GM19468 (cell line): ENCODE measurements at regions not wholly inside any gene's neighbourhood (a gene's known extent, or its start where the extent isn't known, plus 50 kb on each side); places are given as distances from the start of the nearest gene placed in this dataset.

Source experiments
- ATAC-seq: cut with Tn5 transposase; IDR thresholded peaks from one replicate; pipeline ENCODE4 v1.9.1; 2021; ENCODE audit warnings: mild to moderate bottlenecking, moderate library complexity, moderate number of reproducible peaks; ENCODE audit not compliant: unreplicated experiment; ENCODE audit errors: extremely low read depth

GRCh38 chr5:171578049-171578828 lies 158.8 kb downstream of the FGF18 start:
- ATAC-seq: no peak

GRCh38 chr5:171578829-171579491 lies 159.5 kb downstream of the FGF18 start:
- ATAC-seq: no peak

- no peak for ATAC-seq
Observed at GRCh38 chr5:171579976-171580411, 160.5 kb downstream of the FGF18 start.

GRCh38 chr5:171580502-171581265 lies 161.2 kb downstream of the FGF18 start:
- ATAC-seq: no peak

GRCh38 chr5:171581781-171582180 lies 162.3 kb downstream of the FGF18 start:
- ATAC-seq: no peak

GRCh38 chr5:171582849-171583248 lies 163.4 kb downstream of the FGF18 start:
- no peak for ATAC-seq

GRCh38 chr5:171585981-171586380 lies 166.5 kb downstream of the FGF18 start:
- no peak for ATAC-seq

- ATAC-seq: no peak
Observed at GRCh38 chr5:171586436-171586835, 167.0 kb downstream of the FGF18 start.

GRCh38 chr5:171588046-171588445 lies 168.6 kb downstream of the FGF18 start:
- ATAC-seq: no peak

- ATAC-seq: no peak
Observed at GRCh38 chr5:171588790-171589189, 169.3 kb downstream of the FGF18 start.

- no peak for ATAC-seq
Observed at GRCh38 chr5:171589461-171589860, 170.0 kb downstream of the FGF18 start.

GRCh38 chr5:171592076-171592475 lies 172.6 kb downstream of the FGF18 start:
- no peak for ATAC-seq

- ATAC-seq: no peak
Observed at GRCh38 chr5:171592736-171593135, 173.3 kb downstream of the FGF18 start.

- no peak for ATAC-seq
Observed at GRCh38 chr5:171593401-171593800, 174.0 kb downstream of the FGF18 start.

GRCh38 chr5:171593976-171594375 lies 174.5 kb downstream of the FGF18 start:
- ATAC-seq: no peak

- ATAC-seq: no peak
Observed at GRCh38 chr5:171595401-171595800, 176.0 kb downstream of the FGF18 start.

- no peak for ATAC-seq
Observed at GRCh38 chr5:171595801-171596231, 176.4 kb downstream of the FGF18 start.

- ATAC-seq: no peak
Observed at GRCh38 chr5:171596391-171596878, 177.0 kb downstream of the FGF18 start.

- no peak for ATAC-seq
Observed at GRCh38 chr5:171597946-171598640, 178.6 kb downstream of the FGF18 start.

GRCh38 chr5:171598641-171599152 lies 179.2 kb downstream of the FGF18 start:
- ATAC-seq: no peak
